H1 (cell line): ENCODE measurements at regions not wholly inside any gene's neighbourhood (a gene's known extent, or its start where the extent isn't known, plus 50 kb on each side); places are given as distances from the start of the nearest gene placed in this dataset.

ENCODE experiments used
- CTCF ChIA-PET: fragments of 300-600 bp; sonication (Branson Sonifier 250); formaldehyde crosslinking; loops from one replicate; lab custom pipeline; 2021; ENCODE audit not compliant: partially characterized antibody; lab: Charles Lee
- POLR2A ChIA-PET: fragments of 300-600 bp; sonication (Branson Sonifier 250); formaldehyde crosslinking; loops from one replicate; lab custom pipeline; 2021; ENCODE audit warnings: inconsistent platforms; ENCODE audit not compliant: partially characterized antibody; lab: Charles Lee
- DNase-seq, 2 experiments: peaks; one replicate each; pipeline versions ENCODE4 v3.0.0 to v3.0.0-alpha.2; 2010 to 2022; ENCODE audit warnings: low spot score in 2 of 2, low read depth in 1 of 2, mixed read lengths in 1 of 2
- FAIRE-seq: peaks from 2 replicates; lab custom pipeline; 2011; peaks lifted over from hg19 to GRCh38; lab: Jason Lieb, UNC
- H2AFZ ChIP-seq: 2 replicates; pipeline ENCODE4 v1.8.1; 2012; ENCODE audit warnings: low read length, inconsistent platforms
- H2AK5ac ChIP-seq: 2 replicates; pipeline ENCODE4 v1.6.1; 2013; ENCODE audit warnings: low read depth, low read length
- H2BK120ac ChIP-seq: replicated peaks from 2 replicates; pipeline ENCODE3; 2013; ENCODE audit warnings: low read depth, low read length, inconsistent platforms
- H2BK12ac ChIP-seq: 2 replicates; pipeline ENCODE4 v1.6.1; 2013; ENCODE audit warnings: low read depth, low read length
- H2BK15ac ChIP-seq: 2 replicates; pipeline ENCODE4 v1.6.1; 2013; ENCODE audit warnings: low read length
- H2BK20ac ChIP-seq: 2 replicates; pipeline ENCODE4 v1.6.1; 2013; ENCODE audit warnings: low read length
- H2BK5ac ChIP-seq: 2 replicates; pipeline ENCODE4 v1.6.1; 2013; ENCODE audit warnings: low read depth, low read length
- H3K14ac ChIP-seq: 2 replicates; pipeline ENCODE4 v1.6.1; 2013; ENCODE audit warnings: inconsistent platforms; ENCODE audit not compliant: insufficient read length
- H3K18ac ChIP-seq: 2 replicates; pipeline ENCODE4 v1.6.1; 2013; ENCODE audit warnings: low read length; ENCODE audit errors: extremely low read depth
- H3K23ac ChIP-seq: 2 replicates; pipeline ENCODE4 v1.6.1; 2013; ENCODE audit warnings: inconsistent platforms; ENCODE audit not compliant: insufficient read length
- H3K23me2 ChIP-seq: 2 replicates; pipeline ENCODE4 v1.6.1; 2013; ENCODE audit warnings: low read depth, low read length
- H3K27ac ChIP-seq: 2 replicates; pipeline ENCODE4 v1.6.1; 2011; ENCODE audit warnings: low read depth, low read length, inconsistent platforms
- H3K27me3 ChIP-seq, 4 experiments: replicated peaks in 1 of 4; 1 replicate in 1 of 4; 2 replicates in 3 of 4; pipeline versions ENCODE4 v1.6.1 to v1.8.1; 2011 to 2013; ENCODE audit warnings: low read length in 3 of 4, mild to moderate bottlenecking in 3 of 4, inconsistent platforms in 2 of 4, mixed read lengths in 2 of 4, moderate library complexity in 1 of 4; ENCODE audit not compliant: control insufficient read depth in 3 of 4, insufficient read depth in 3 of 4; ENCODE audit errors: extremely low read depth in 1 of 4
- H3K36me3 ChIP-seq, 4 experiments: 2 replicates each; pipeline versions ENCODE4 v1.6.1 to v1.8.1; 2011 to 2013; ENCODE audit warnings: mild to moderate bottlenecking in 4 of 4, low read length in 3 of 4, moderate library complexity in 2 of 4, control low read depth in 1 of 4, inconsistent platforms in 1 of 4; ENCODE audit not compliant: insufficient read depth in 4 of 4, control insufficient read depth in 2 of 4
- H3K4ac ChIP-seq: replicated peaks from 2 replicates; pipeline ENCODE3; 2013; ENCODE audit warnings: low read length, low read depth, mixed read lengths, inconsistent platforms; ENCODE audit not compliant: insufficient read length
- H3K4me1 ChIP-seq, 4 experiments: replicated peaks in 1 of 4; 1 replicate in 1 of 4; 2 replicates in 3 of 4; pipeline versions ENCODE4 v1.6.1 to v1.8.1; 2011 to 2013; ENCODE audit warnings: low read length in 3 of 4, inconsistent platforms in 2 of 4, mixed read lengths in 1 of 4; ENCODE audit not compliant: insufficient read depth in 4 of 4, control insufficient read depth in 3 of 4
- H3K4me2 ChIP-seq, 2 experiments: 2 replicates each; pipeline versions ENCODE4 v1.6.1 to v1.8.1; 2011 to 2013; ENCODE audit warnings: low read depth in 2 of 2, low read length in 2 of 2, control low read depth in 1 of 2, inconsistent platforms in 1 of 2, mild to moderate bottlenecking in 1 of 2; ENCODE audit not compliant: insufficient read depth in 1 of 2
- H3K4me3 ChIP-seq, 4 experiments: fragments of 200-600, 300-600 bp in 1 of 4; sonication (generic), shearing (Covaris generic), sonication (Bioruptor Twin) in 1 of 4; 2 replicates each; pipeline versions ENCODE4 v1.5.1 to v1.8.1; 2011 to 2016; ENCODE audit warnings: low read length in 4 of 4, low read depth in 3 of 4, control low read depth in 2 of 4, inconsistent platforms in 2 of 4, mild to moderate bottlenecking in 2 of 4, mixed read lengths in 1 of 4, moderate library complexity in 1 of 4; ENCODE audit not compliant: insufficient read depth in 2 of 4; ENCODE audit errors: extremely low read depth in 1 of 4
- H3K56ac ChIP-seq: replicated peaks from 2 replicates; pipeline ENCODE3; 2013; ENCODE audit warnings: low read depth, mild to moderate bottlenecking, mixed read lengths, low read length, inconsistent platforms; ENCODE audit not compliant: insufficient read length
- H3K79me1 ChIP-seq: 2 replicates; pipeline ENCODE4 v1.6.1; 2013; ENCODE audit warnings: low read depth, low read length, control low read depth
- H3K79me2 ChIP-seq, 2 experiments: 2 replicates each; pipeline versions ENCODE4 v1.6.1 to v1.8.1; 2012 to 2013; ENCODE audit warnings: low read length in 2 of 2, mild to moderate bottlenecking in 2 of 2, inconsistent platforms in 1 of 2; ENCODE audit not compliant: insufficient read depth in 2 of 2, control insufficient read depth in 1 of 2
- H3K9ac ChIP-seq, 4 experiments: replicated peaks in 1 of 4; 1 replicate in 1 of 4; 2 replicates in 3 of 4; pipeline versions ENCODE4 v1.6.1 to v1.8.1; 2011 to 2013; ENCODE audit warnings: low read depth in 3 of 4, low read length in 3 of 4, control low read depth in 2 of 4, mild to moderate bottlenecking in 2 of 4, moderate library complexity in 2 of 4, inconsistent platforms in 1 of 4; ENCODE audit errors: extremely low read depth in 1 of 4
- H3K9me3 ChIP-seq, 2 experiments: 2 replicates each; pipeline versions ENCODE4 v1.6.1 to v1.8.1; 2012 to 2013; ENCODE audit warnings: mild to moderate bottlenecking in 2 of 2, moderate library complexity in 2 of 2, control low read depth in 1 of 2, inconsistent platforms in 1 of 2, low read depth in 1 of 2, low read length in 1 of 2, mixed read lengths in 1 of 2; ENCODE audit not compliant: insufficient read depth in 2 of 2
- H4K20me1 ChIP-seq, 2 experiments: replicated peaks in 1 of 2; 2 replicates each; pipeline versions ENCODE3 to v1.8.1; 2011 to 2013; ENCODE audit warnings: inconsistent platforms in 2 of 2, low read length in 2 of 2, mild to moderate bottlenecking in 1 of 2; ENCODE audit not compliant: insufficient read depth in 2 of 2, control insufficient read depth in 1 of 2
- H4K5ac ChIP-seq: 2 replicates; pipeline ENCODE4 v1.6.1; 2013; ENCODE audit warnings: low read length, low read depth, mixed read lengths, inconsistent platforms; ENCODE audit not compliant: insufficient read length
- H4K8ac ChIP-seq: 2 replicates; pipeline ENCODE4 v1.8.0; 2013; ENCODE audit warnings: mild to moderate bottlenecking, moderate library complexity, low read length, inconsistent platforms; ENCODE audit not compliant: insufficient read depth; ENCODE audit errors: extremely low read depth
- H4K91ac ChIP-seq: replicated peaks from 2 replicates; pipeline ENCODE3; 2013; ENCODE audit warnings: low read length, mixed read lengths, inconsistent platforms; ENCODE audit not compliant: insufficient read length
- CHD1 ChIP-seq: IDR thresholded peaks from 2 replicates; pipeline ENCODE4 v1.6.1; 2012; ENCODE audit warnings: low read depth, low read length, improper control_type of control experiment
- JUND ChIP-seq: IDR thresholded peaks from 2 replicates; pipeline ENCODE4 v1.6.1; 2011; ENCODE audit warnings: mild to moderate bottlenecking, improper control_type of control experiment, low read length
- RNF2 ChIP-seq: fragments of 200-900, 300-1000 bp; sonication (generic); IDR thresholded peaks from 2 replicates; pipeline ENCODE4 v1.7.1; 2016; ENCODE audit warnings: borderline replicate concordance, low read depth, mild to moderate bottlenecking, antibody characterized with exemption, low read length; ENCODE audit not compliant: poor library complexity, severe bottlenecking; ENCODE audit errors: missing control alignments
- SAP30 ChIP-seq: fragments of 300-600 bp; sonication (generic); IDR thresholded peaks from 2 replicates; pipeline ENCODE4 v1.7.1; 2012; ENCODE audit warnings: low read length, moderate library complexity, mild to moderate bottlenecking, inconsistent platforms; ENCODE audit not compliant: insufficient read depth, insufficient replicate concordance
- SIX5 ChIP-seq: IDR thresholded peaks from 2 replicates; pipeline ENCODE4 v1.6.1; 2011; ENCODE audit warnings: mild to moderate bottlenecking, low read depth, low read length
- WGBS, 2 experiments: shearing (Covaris generic) in 1 of 2; methylation state at CpG; one replicate each; pipeline versions ENCODE4 v1.1.6 to v1.1.7; 2013 to 2015; ENCODE audit warnings: low lambda C conversion rate in 2 of 2, mixed read lengths in 2 of 2, inconsistent platforms in 1 of 2, low coverage in 1 of 2, missing lambda C conversion rate in 1 of 2; ENCODE audit not compliant: insufficient replicate concordance in 2 of 2, insufficient coverage in 1 of 2, insufficient read length in 1 of 2; ENCODE audit errors: extremely low coverage in 1 of 2, missing lambda C conversion rate in 1 of 2; 5-methylcytosine and 5-hydroxymethylcytosine counted together
- TF ChIP-seq, protein P1 (sequence below), 3 experiments: IDR thresholded peaks; 1 replicate in 2 of 3; 2 replicates in 1 of 3; pipeline versions ENCODE4 v1.5.1 to v1.6.1; 2011; ENCODE audit warnings: low read length in 3 of 3, mild to moderate bottlenecking in 3 of 3, inconsistent platforms in 2 of 3, low read depth in 1 of 3, moderate library complexity in 1 of 3; ENCODE audit not compliant: insufficient read depth in 1 of 3; ENCODE audit errors: control extremely low read depth in 1 of 3

- no peak overlapping the region for H2BK5ac ChIP-seq
- 95% methylated on average over 2 of the region's 2 CpGs; no CpG with 5 or more reads in 1 of the 2 experiments for WGBS, 2 experiments
- H4K8ac ChIP-seq = no peak overlapping the region
- ChIA-PET POLR2A (no interaction called here), CTCF (no interaction called here)
- H2BK12ac ChIP-seq = no peak overlapping the region
- no peak overlapping the region for H4K5ac ChIP-seq
- H3K56ac ChIP-seq = no peak overlapping the region
- H3K9me3 ChIP-seq = no peaks in the 10 kb centered on the region
- H2BK120ac ChIP-seq = no peak overlapping the region
- DNase-seq (no peak), FAIRE-seq (no peak)
- H2BK15ac ChIP-seq = no peak overlapping the region
- H3K23ac ChIP-seq = no peak overlapping the region
- no peak overlapping the region for H2BK20ac ChIP-seq
- H3K4me1 ChIP-seq = no peaks in the 10 kb centered on the region
- H3K79me2 ChIP-seq = no peaks in the 10 kb centered on the region
- no peaks in the 10 kb centered on the region for H3K27me3 ChIP-seq
- H3K4me2 ChIP-seq = no peak overlapping the region
- no peak overlapping the region for H3K14ac ChIP-seq
- H3K79me1 ChIP-seq = no peaks in the 10 kb centered on the region
- H3K4ac ChIP-seq = no peak overlapping the region
- no peak overlapping the region for H3K27ac ChIP-seq
- H3K4me3 ChIP-seq = no peak overlapping the region
- no peak for TF ChIP-seq JUND
- TF ChIP-seq, protein P1, sequence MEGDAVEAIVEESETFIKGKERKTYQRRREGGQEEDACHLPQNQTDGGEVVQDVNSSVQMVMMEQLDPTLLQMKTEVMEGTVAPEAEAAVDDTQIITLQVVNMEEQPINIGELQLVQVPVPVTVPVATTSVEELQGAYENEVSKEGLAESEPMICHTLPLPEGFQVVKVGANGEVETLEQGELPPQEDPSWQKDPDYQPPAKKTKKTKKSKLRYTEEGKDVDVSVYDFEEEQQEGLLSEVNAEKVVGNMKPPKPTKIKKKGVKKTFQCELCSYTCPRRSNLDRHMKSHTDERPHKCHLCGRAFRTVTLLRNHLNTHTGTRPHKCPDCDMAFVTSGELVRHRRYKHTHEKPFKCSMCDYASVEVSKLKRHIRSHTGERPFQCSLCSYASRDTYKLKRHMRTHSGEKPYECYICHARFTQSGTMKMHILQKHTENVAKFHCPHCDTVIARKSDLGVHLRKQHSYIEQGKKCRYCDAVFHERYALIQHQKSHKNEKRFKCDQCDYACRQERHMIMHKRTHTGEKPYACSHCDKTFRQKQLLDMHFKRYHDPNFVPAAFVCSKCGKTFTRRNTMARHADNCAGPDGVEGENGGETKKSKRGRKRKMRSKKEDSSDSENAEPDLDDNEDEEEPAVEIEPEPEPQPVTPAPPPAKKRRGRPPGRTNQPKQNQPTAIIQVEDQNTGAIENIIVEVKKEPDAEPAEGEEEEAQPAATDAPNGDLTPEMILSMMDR (IDR thresholded peaks at IDR 0.05; ENCODE audit: control extremely low read depth in 1 of 3, insufficient read depth in 1 of 3, low read depth in 1 of 3, low read length in 3 of 3) = no peak
- TF ChIP-seq RNF2 = no peak
- TF ChIP-seq CHD1 = no peak
- TF ChIP-seq SAP30 = no peak
- TF ChIP-seq SIX5 = no peak
- no peaks in the 10 kb centered on the region for H3K23me2 ChIP-seq
- H2AFZ ChIP-seq = no peak overlapping the region
- H3K36me3 ChIP-seq = no peaks in the 10 kb centered on the region
- H4K91ac ChIP-seq = no peak overlapping the region
- H2AK5ac ChIP-seq = no peak overlapping the region
- no peaks in the 10 kb centered on the region for H4K20me1 ChIP-seq
- H3K9ac ChIP-seq = no peak overlapping the region
- H3K18ac ChIP-seq = no peak overlapping the region
Observed at GRCh38 chr3:65173841-65174240, 486.0 kb upstream of the ADAMTS9 start.
